Naive thymus-derived CD8-positive, alpha-beta T cell (primary cell): ENCODE measurements at regions not wholly inside any gene's neighbourhood (a gene's known extent, or its start where the extent isn't known, plus 50 kb on each side); places are given as distances from the start of the nearest gene placed in this dataset.

Source experiments
- ATAC-seq, 2 donors: fragments of 150-1000 bp; cut with Tn5 transposase in 1 of 2; sonication (Bioruptor Pico), chemical (Tn5 transposase) in 1 of 2; 1 replicate in 1 of 2; 2 replicates in 1 of 2; pipeline ENCODE4 v1.10.0; 2021; ENCODE audit warnings: mild to moderate bottlenecking in 2 of 2, moderate library complexity in 2 of 2
- POLR2A ChIA-PET: fragments of 350-600 bp; sonication (Branson Sonifier 250); formaldehyde crosslinking; loops from one replicate; lab custom pipeline; 2021; ENCODE audit warnings: antibody characterized with exemption; lab: Charles Lee
- DNase-seq, 10 donors: peaks; one replicate each; pipeline versions ENCODE4 v3.0.0 to v3.0.0-alpha.2; 2020 to 2022
- H3K27ac Mint-ChIP-seq, 10 donors: one replicate each; pipeline ENCODE4 v1.8.0; 2020 to 2022; ENCODE audit warnings: mild to moderate bottlenecking in 10 of 10, mixed read lengths in 10 of 10, moderate library complexity in 4 of 10, inconsistent platforms in 1 of 10
- H3K27me3 Mint-ChIP-seq, 5 donors: one replicate each; pipeline ENCODE4 v1.8.0; 2021 to 2022; ENCODE audit warnings: mixed read lengths in 5 of 5
- H3K36me3 Mint-ChIP-seq, 3 donors: one replicate each; pipeline ENCODE4 v1.8.0; 2020 to 2022; ENCODE audit warnings: mixed read lengths in 3 of 3, mild to moderate bottlenecking in 2 of 3, inconsistent platforms in 1 of 3
- H3K4me1 Mint-ChIP-seq, 4 donors: one replicate each; pipeline ENCODE4 v1.8.0; 2021 to 2022; ENCODE audit warnings: mixed read lengths in 4 of 4
- H3K4me3 Mint-ChIP-seq, 10 donors: one replicate each; pipeline ENCODE4 v1.8.0; 2020 to 2022; ENCODE audit warnings: mild to moderate bottlenecking in 10 of 10, mixed read lengths in 10 of 10, moderate library complexity in 6 of 10, inconsistent platforms in 1 of 10
- H3K9me3 Mint-ChIP-seq, 9 donors: one replicate each; pipeline ENCODE4 v1.8.0; 2020 to 2022; ENCODE audit warnings: mixed read lengths in 9 of 9, mild to moderate bottlenecking in 3 of 9, inconsistent platforms in 1 of 9, moderate library complexity in 1 of 9

DNA sequence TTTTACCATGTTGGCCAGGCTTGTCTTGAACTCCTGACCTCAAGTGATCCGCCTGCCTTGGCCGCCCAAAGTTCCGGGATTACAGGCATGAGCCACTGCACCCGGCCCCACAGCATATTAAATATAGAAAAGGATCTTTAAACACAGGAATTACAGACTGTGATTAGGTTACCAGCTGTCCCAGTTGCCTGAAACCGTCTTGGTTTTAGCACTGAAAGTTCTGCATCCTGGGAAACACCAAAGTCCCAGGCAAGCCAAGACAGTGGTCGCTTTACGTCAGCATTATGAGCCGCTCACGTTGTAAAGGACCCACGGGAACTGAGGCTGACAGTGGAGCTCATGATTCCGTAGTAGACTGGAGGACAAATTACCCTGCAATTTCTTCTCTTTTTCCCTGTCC lies 69.0 kb upstream of the FAM180A start:
- DNase-seq (no peak), ATAC-seq (no peak)
- Mint-ChIP-seq H3K27me3 (peaks cover 0 to 4% (median 0%) of the 10 kb centered on the region in 5 donors), H3K36me3 (no peaks in the 10 kb centered on the region), H3K9me3 (no peaks in the 10 kb centered on the region), H3K27ac (no peak overlapping the region), H3K4me3 (no peak overlapping the region), H3K4me1 (no peaks in the 10 kb centered on the region)
- POLR2A ChIA-PET, result interaction anchor here (0.7 kb wide), 1 partner anchor 179 kb away, joined by 3 read pairs; no protein-coding TSS in a partner anchor

DNA sequence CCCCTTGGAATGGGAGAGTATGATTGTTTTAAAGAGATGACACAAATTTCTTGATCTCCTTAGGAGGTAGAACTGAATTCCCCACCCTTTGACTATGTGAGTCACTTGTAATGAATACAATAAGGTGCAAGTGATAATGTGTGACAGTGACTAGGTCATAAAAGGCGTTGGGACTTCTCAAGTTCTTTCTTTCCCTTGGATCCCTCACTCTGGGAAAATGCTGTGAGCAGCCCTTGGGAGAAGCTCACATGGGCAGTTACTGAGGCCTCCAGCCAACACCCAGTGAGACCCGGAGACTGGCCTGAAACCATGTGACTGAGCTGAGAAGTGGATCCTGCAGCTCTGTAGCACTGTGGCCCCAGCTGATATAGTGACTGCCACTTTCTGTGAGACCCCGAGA lies 66.4 kb upstream of the FAM180A start:
- no peaks in the 10 kb centered on the region for H3K4me1 Mint-ChIP-seq
- no peak overlapping the region for H3K27ac Mint-ChIP-seq
- ATAC-seq (no peak), DNase-seq (no peak)
- no peak overlapping the region for H3K4me3 Mint-ChIP-seq
- POLR2A ChIA-PET, result no interaction called here
- H3K27me3 Mint-ChIP-seq, result peaks cover 0 to 4% (median 0%) of the 10 kb centered on the region in 5 donors
- H3K9me3 Mint-ChIP-seq, result no peaks in the 10 kb centered on the region
- H3K36me3 Mint-ChIP-seq, result no peaks in the 10 kb centered on the region

DNA sequence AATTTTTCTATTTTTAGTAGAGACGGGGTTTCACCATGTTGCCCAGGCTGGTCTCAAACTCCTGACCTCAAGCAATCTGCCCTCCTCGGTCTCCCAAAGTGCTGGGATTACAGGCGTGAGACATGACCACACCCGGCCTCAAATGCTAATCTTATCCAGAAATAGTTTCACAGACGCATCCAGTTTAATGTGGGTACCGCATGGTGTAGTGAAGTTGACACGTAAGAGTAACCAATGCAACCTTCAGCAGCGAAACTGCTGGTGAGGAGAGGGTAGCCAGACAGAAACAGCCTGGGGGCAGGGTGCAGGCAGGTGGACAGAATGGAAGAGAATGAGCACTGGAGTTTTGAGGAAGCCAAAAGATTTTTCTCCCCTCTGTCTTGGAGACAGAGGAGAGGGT lies 63.5 kb upstream of the FAM180A start:
- ATAC-seq (no peak), DNase-seq (no peak)
- H3K36me3 Mint-ChIP-seq, result no peaks in the 10 kb centered on the region
- H3K27ac Mint-ChIP-seq, result no peak overlapping the region
- peaks cover 0 to 2% (median 0%) of the 10 kb centered on the region in 4 donors for H3K4me1 Mint-ChIP-seq
- POLR2A ChIA-PET, result no interaction called here
- no peak overlapping the region for H3K4me3 Mint-ChIP-seq
- H3K27me3 Mint-ChIP-seq, result peaks cover 0 to 2% (median 0%) of the 10 kb centered on the region in 5 donors
- H3K9me3 Mint-ChIP-seq, result no peaks in the 10 kb centered on the region

DNA sequence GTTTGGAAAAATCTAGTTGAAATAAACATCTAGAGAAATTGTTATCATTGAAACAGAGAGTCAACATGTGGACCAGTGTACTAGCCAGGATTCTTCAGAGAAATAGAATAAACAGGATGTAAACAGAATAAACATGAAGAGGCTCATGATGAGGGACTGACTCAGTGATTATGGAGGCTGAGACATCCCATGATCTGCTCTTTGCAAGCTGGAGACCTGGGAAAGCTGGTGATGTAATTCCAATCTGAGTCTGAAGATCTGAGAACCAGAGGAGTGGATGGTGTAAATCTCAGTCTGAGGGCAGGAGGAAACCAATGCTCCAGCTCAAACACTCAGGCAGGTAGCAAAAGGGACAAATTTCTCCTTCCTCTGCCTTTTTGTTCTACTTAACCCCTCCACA lies 62.9 kb upstream of the FAM180A start:
- POLR2A ChIA-PET, result no interaction called here
- Mint-ChIP-seq H3K36me3 (no peaks in the 10 kb centered on the region), H3K4me1 (peaks cover 0 to 2% (median 0%) of the 10 kb centered on the region in 4 donors), H3K27ac (no peak overlapping the region), H3K4me3 (no peak overlapping the region), H3K9me3 (no peaks in the 10 kb centered on the region), H3K27me3 (peaks cover 0 to 2% (median 0%) of the 10 kb centered on the region in 5 donors)
- no peak for DNase-seq
- no peak for ATAC-seq

DNA sequence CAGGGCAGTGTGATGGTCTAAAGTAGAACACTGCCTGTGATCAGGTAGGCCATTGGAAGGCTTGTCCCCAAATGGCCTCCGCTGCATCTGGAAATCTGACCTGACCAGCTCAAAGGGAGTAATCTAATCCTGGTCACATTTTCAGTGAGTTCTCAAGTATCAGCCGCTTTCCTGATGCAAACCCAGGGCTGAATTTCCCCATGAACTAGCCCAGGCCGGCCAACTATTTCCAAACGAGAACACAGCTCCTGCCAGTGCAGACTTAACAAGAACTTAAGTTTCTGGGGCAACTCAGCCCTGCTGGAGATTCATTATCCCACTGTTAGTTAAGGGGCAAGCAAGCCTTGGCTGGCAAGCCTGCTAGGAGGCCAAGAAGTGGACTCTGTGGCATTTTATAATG lies 59.6 kb upstream of the FAM180A start:
- DNase-seq (no peak), ATAC-seq (no peak)
- H3K27ac Mint-ChIP-seq, result no peak overlapping the region
- peaks cover 0 to 2% (median 0%) of the 10 kb centered on the region in 5 donors for H3K27me3 Mint-ChIP-seq
- H3K4me1 Mint-ChIP-seq, result peaks cover 0 to 2% (median 0%) of the 10 kb centered on the region in 4 donors
- no peaks in the 10 kb centered on the region for H3K9me3 Mint-ChIP-seq
- no peaks in the 10 kb centered on the region for H3K36me3 Mint-ChIP-seq
- POLR2A ChIA-PET, result no interaction called here
- no peak overlapping the region for H3K4me3 Mint-ChIP-seq

DNA sequence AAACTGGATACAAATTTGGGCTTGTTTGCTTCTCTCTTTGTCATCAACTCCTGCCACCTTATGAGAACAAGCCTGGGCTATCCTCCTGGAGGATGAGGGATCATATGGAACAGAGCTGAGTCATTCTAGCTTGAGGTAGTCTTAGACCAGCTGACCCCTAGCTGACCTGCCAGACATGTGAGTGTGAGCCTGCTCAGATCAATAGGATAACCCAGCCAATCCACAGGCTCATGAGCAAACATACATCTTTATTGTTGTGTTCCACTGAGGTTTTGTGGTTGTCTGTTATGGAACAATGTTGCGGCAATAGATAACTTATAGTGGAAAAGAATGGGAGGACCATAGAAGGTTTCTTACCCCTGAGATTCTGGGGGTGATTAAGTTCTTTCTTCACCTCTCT lies 54.5 kb upstream of the FAM180A start:
- Mint-ChIP-seq H3K9me3 (no peaks in the 10 kb centered on the region), H3K36me3 (no peaks in the 10 kb centered on the region), H3K4me3 (no peak overlapping the region), H3K27me3 (peaks cover 3 to 27% (median 14%) of the 10 kb centered on the region in 5 donors), H3K4me1 (peaks cover 0 to 8% (median 6%) of the 10 kb centered on the region in 4 donors), H3K27ac (no peak overlapping the region)
- POLR2A ChIA-PET, result no interaction called here
- ATAC-seq, result no peak
- DNase-seq, result no peak

DNA sequence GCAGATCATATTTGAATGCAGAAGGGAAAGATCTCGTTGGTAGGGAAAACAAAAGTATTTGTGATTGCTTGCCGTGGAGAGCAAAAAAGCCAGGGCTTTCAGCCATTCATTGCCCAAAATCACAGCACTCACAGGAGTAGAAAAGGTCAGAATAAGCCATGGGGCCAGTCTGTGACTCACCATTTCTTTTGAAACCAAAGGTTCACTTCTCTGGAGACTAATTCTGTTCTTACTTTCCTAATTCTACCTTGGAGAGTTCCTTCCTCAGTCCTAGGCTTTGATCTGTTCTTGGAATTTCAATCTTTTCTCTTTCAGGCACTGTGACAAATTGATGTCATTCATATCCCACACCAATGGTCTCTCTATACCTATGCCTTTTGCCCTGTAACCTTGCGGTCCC lies 54.1 kb upstream of the FAM180A start:
- H3K9me3 Mint-ChIP-seq, result no peaks in the 10 kb centered on the region
- no peaks in the 10 kb centered on the region for H3K36me3 Mint-ChIP-seq
- H3K4me1 Mint-ChIP-seq, result peaks cover 0 to 8% (median 6%) of the 10 kb centered on the region in 4 donors
- no peak for ATAC-seq
- no peak overlapping the region for H3K4me3 Mint-ChIP-seq
- peaks cover 3 to 27% (median 14%) of the 10 kb centered on the region in 5 donors for H3K27me3 Mint-ChIP-seq
- H3K27ac Mint-ChIP-seq, result no peak overlapping the region
- POLR2A ChIA-PET, result no interaction called here
- DNase-seq, result no peak

DNA sequence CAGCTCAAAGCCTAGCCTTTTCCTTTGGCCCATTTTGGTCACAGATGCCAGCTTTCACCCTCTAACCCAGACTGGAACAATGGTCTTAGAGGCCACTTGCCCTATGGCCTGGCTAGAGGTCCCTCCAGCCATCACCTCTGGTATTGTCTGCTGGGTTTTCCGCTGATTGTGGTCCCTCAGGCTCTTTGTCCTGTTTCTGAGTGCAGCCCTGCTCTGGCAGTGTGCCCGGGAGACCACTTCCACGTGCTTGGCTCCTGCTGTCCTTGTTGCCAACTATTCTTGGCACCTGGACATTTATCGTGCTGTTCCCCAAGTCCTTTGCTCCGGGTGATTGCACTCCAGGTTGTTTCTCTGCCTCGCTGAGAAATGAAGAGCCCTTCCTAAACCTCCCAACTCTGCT lies 53.3 kb upstream of the FAM180A start:
- DNase-seq (no peak), ATAC-seq (no peak)
- H3K27ac Mint-ChIP-seq, result no peak overlapping the region
- H3K4me1 Mint-ChIP-seq, result peaks cover 0 to 8% (median 7%) of the 10 kb centered on the region in 4 donors
- H3K9me3 Mint-ChIP-seq, result no peaks in the 10 kb centered on the region
- POLR2A ChIA-PET, result no interaction called here
- no peak overlapping the region for H3K4me3 Mint-ChIP-seq
- no peaks in the 10 kb centered on the region for H3K36me3 Mint-ChIP-seq
- H3K27me3 Mint-ChIP-seq, result peaks cover 3 to 27% (median 14%) of the 10 kb centered on the region in 5 donors

DNA sequence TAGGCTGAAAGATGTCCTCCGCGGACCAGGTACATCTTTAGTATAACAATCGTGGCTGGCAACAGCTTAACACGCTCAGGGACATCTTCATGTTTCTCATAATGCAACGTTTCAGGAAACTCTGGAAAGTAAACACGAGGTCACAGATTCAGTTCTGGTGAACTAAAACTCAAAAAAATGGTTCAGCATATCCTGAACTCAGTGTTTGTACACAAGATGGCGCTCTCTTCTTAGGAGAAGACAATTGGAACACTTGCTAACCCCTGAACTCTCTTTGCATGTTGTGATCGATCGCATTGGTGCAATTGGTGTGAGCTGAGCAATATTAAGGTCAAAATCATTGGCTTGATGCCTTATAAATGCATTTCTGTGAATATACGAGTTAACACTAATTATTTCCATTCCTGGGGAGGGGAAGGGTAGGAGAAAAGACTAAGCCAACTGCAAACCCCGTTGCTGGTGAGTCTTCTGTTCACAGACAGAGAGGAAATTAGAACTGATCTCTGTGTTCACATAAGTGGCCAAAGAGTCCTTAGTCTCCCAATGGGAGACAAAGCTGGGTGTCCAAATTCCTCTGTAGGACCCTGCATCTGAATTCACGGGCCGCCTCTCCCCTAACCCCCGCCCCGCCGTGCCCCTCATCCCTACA lies 52.6 kb upstream of the FAM180A start:
- Mint-ChIP-seq H3K4me1 (peaks cover 0 to 8% (median 7%) of the 10 kb centered on the region in 4 donors), H3K9me3 (no peaks in the 10 kb centered on the region), H3K27ac (no peak overlapping the region), H3K27me3 (peaks cover 3 to 27% (median 14%) of the 10 kb centered on the region in 5 donors), H3K4me3 (peak overlapping the region in 1 of 10 donors; percentile 58), H3K36me3 (no peaks in the 10 kb centered on the region)
- ATAC-seq (peak; percentile 44 to 58), DNase-seq (peak in 6 of 10 donors; percentile 21 to 59 (median 44))
- POLR2A ChIA-PET, result no interaction called here

DNA sequence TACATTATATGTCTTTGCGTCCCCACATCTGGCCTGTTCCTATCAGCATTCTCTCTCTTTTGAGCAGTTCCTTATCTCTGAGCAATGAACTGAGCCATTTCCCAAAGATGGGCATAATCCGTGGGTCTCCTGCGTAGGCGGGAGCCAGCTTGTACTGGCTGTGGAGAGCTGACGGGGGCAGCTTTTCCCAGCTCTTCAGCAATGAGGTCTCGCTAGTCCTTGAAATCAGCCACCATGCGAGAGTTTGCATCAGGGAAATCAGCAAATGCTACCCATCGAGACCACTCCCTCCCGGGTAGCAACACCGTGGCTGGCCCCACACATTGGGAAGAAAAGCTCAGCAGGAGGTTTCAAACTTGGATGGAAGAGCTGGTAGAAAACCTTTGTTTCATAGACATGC lies 51.9 kb upstream of the FAM180A start:
- POLR2A ChIA-PET, result no interaction called here
- DNase-seq (no peak), ATAC-seq (no peak)
- Mint-ChIP-seq H3K27ac (no peak overlapping the region), H3K9me3 (no peaks in the 10 kb centered on the region), H3K4me1 (peaks cover 0 to 8% (median 7%) of the 10 kb centered on the region in 4 donors), H3K36me3 (no peaks in the 10 kb centered on the region), H3K4me3 (no peak overlapping the region), H3K27me3 (peaks cover 3 to 27% (median 14%) of the 10 kb centered on the region in 5 donors)

DNA sequence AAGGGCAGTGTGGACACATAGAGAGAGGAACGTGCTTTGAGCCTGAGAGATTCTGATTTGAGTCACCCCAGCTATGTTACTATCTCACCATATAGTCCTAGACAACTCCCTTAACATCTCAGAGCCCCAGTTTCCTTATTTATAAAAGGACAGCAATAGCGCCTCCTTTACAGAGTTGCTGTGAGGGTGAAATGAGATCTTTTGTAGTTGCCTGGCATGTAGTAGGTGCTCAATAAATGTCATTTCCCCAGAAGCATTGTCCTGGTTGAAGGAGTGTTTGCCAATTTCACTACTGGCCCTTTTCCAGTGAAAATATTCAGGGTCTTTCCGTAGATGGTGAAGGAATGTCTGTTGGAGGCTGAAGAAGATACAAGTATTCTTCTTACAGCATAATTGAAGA lies 51.3 kb upstream of the FAM180A start:
- Mint-ChIP-seq H3K27ac (no peak overlapping the region), H3K4me1 (peaks cover 0 to 8% (median 7%) of the 10 kb centered on the region in 4 donors), H3K4me3 (no peak overlapping the region), H3K36me3 (no peaks in the 10 kb centered on the region), H3K9me3 (no peaks in the 10 kb centered on the region), H3K27me3 (peaks cover 3 to 27% (median 14%) of the 10 kb centered on the region in 5 donors)
- DNase-seq (no peak), ATAC-seq (no peak)
- POLR2A ChIA-PET, result no interaction called here
